Mucosa of descending colon (tissue), 3 donors: ENCODE measurements at regions not wholly inside any gene's neighbourhood (a gene's known extent, or its start where the extent isn't known, plus 50 kb on each side); places are given as distances from the start of the nearest gene placed in this dataset.

ENCODE experiments used
- ATAC-seq: fragments of 200-7000 bp; cut with Tn5 transposase; one replicate; pipeline ENCODE4 v1.9.1; 2020; ENCODE audit warnings: mild to moderate bottlenecking, moderate library complexity
- DNase-seq, 3 donors: peaks; one replicate each; pipeline ENCODE4 v3.0.0-alpha.2; 2020
- H3K36me3 ChIP-seq: fragments of 200-600 bp; one replicate; pipeline ENCODE4 v1.8.0; 2021; ENCODE audit warnings: low read depth, mild to moderate bottlenecking
- H3K4me1 ChIP-seq: fragments of 200-600 bp; one replicate; pipeline ENCODE4 v1.8.0; 2021; ENCODE audit warnings: low read depth, mild to moderate bottlenecking
- H3K4me3 ChIP-seq: fragments of 200-600 bp; one replicate; pipeline ENCODE4 v1.8.0; 2021; ENCODE audit warnings: mild to moderate bottlenecking
- H3K9me3 ChIP-seq: fragments of 200-600 bp; one replicate; pipeline ENCODE4 v1.8.0; 2021; ENCODE audit warnings: mild to moderate bottlenecking
- CTCF ChIP-seq: fragments of 200-600 bp; IDR thresholded peaks from one replicate; pipeline ENCODE4 v1.8.0; 2022; ENCODE audit warnings: antibody characterized with exemption, mild to moderate bottlenecking
- intact Hi-C, 2 donors: fragments of 100-400 bp; cut with DNase I in 1 of 2; cut with micrococcal nuclease in 1 of 2; formaldehyde crosslinking; loops; one replicate each; pipeline versions ENCODE4 v1.11.0 to v1.11.1; 2022; cut with DNase I, micrococcal nuclease
- donor health status: DM: no; HTN: no; CAD: no; lungs with moderate emphysema.
- donor health status: DM: no; HTN: no; CAD: no.
- donor health status: DM: no; HTN: yes; CAD: no.

GRCh38 chr2:200752332-200752731, 59.4 kb upstream of the BZW1 start:
- intact Hi-C loops = no loop called here
- Histone ChIP-seq H3K4me1 (peaks cover 15% of the 10 kb centered on the region), H3K9me3 (no peaks in the 10 kb centered on the region), H3K36me3 (no peaks in the 10 kb centered on the region), H3K4me3 (no peak overlapping the region)
- ATAC-seq (no peak), DNase-seq (no peak)
- TF ChIP-seq CTCF = no peak

GRCh38 chr2:200752835-200753234, 58.9 kb upstream of the BZW1 start:
- TF ChIP-seq CTCF = no peak
- no peak overlapping the region for H3K4me3 ChIP-seq
- no peak for ATAC-seq
- H3K36me3 ChIP-seq = no peaks in the 10 kb centered on the region
- H3K4me1 ChIP-seq = peaks cover 14% of the 10 kb centered on the region
- DNase-seq = no peak
- H3K9me3 ChIP-seq = no peaks in the 10 kb centered on the region
- intact Hi-C loops = no loop called here

- intact Hi-C loops = no loop called here
- ATAC-seq (peak; percentile 88), DNase-seq (peak in 2 of 3 donors; percentile 42 to 56)
- H3K9me3 ChIP-seq = no peaks in the 10 kb centered on the region
- no peak for TF ChIP-seq CTCF
- H3K4me3 ChIP-seq = no peak overlapping the region
- peaks cover 10% of the 10 kb centered on the region for H3K4me1 ChIP-seq
- no peaks in the 10 kb centered on the region for H3K36me3 ChIP-seq
Observed at GRCh38 chr2:200756618-200757321, 54.9 kb upstream of the BZW1 start.

- Histone ChIP-seq H3K36me3 (no peaks in the 10 kb centered on the region), H3K4me3 (no peak overlapping the region), H3K9me3 (no peaks in the 10 kb centered on the region), H3K4me1 (peaks cover 10% of the 10 kb centered on the region)
- ATAC-seq (no peak), DNase-seq (no peak)
- TF ChIP-seq CTCF = no peak
- intact Hi-C loops = no loop called here
Observed at GRCh38 chr2:200757399-200757798, 54.3 kb upstream of the BZW1 start.

GRCh38 chr2:200758341-200758740, 53.4 kb upstream of the BZW1 start:
- no peaks in the 10 kb centered on the region for H3K9me3 ChIP-seq
- no peak for TF ChIP-seq CTCF
- no peaks in the 10 kb centered on the region for H3K36me3 ChIP-seq
- intact Hi-C loops = no loop called here
- no peak overlapping the region for H3K4me3 ChIP-seq
- H3K4me1 ChIP-seq = peaks cover 10% of the 10 kb centered on the region
- ATAC-seq (no peak), DNase-seq (no peak)

GRCh38 chr2:200761266-200761665, 50.4 kb upstream of the BZW1 start:
- no peak for TF ChIP-seq CTCF
- Histone ChIP-seq H3K4me1 (peaks cover 16% of the 10 kb centered on the region), H3K4me3 (no peak overlapping the region), H3K9me3 (no peaks in the 10 kb centered on the region), H3K36me3 (no peaks in the 10 kb centered on the region)
- intact Hi-C loops = no loop called here
- DNase-seq = no peak
- no peak for ATAC-seq
